Renal cortical epithelial cell (primary cell): ENCODE measurements at regions not wholly inside any gene's neighbourhood (a gene's known extent, or its start where the extent isn't known, plus 50 kb on each side); places are given as distances from the start of the nearest gene placed in this dataset.
A peak's percentile ranks its signal among the peaks of the same experiment; 100 is the strongest.
"Not testable (repeated sequence)": the region's sequence is repeated elsewhere in the genome, so short reads cannot be mapped to it uniquely, and the experiment has no call there.

Experiments used
- DNase-seq: peaks from one replicate; pipeline ENCODE4 v3.0.0-alpha.2; 2011; ENCODE audit warnings: low read depth

DNA sequence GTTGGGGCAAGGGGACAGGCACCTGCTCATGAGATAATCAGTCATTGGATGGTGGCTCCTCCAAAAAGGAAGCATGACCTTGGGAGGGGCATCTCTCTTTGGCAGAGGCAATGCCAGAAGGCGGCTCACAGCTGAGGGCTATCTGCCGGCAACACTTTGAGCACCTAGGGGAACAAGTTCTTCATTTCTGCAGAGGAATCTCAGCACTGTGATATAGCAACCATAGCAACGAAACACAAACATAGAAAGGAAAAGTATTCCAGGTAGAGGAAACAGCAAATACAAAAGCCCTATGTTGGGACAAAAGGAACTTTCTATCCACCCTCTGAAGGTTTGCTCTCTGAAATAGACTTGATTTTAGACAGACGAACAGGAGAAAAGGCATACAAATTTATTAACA, 89.1 kb upstream of the NEDD4L start:
- DNase-seq: no peak

DNA sequence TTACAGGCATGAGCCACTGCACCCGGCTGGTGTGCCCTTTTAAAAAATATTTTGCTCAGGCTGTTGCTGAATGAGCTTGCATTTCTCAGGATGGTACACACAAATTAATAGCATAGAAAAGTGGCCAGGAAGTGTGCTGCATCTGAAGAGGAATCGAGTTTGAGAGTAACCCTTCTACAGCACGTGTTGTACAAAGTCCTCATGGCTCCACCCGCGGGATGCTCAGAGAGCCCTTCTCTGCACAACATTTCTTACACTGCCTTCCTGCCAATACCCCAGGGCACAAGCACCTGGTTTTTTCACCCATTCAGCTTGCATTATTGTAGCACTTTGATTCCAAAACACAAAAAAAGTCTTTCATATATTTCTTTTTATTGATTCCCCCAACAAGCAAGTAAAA, 90.1 kb upstream of the NEDD4L start:
- DNase-seq: no peak

GRCh38 chr18:57951999-57952774, 91.8 kb upstream of the NEDD4L start:
- peak; percentile 57 for DNase-seq

- DNase-seq: no peak
Observed at GRCh38 chr18:57951117-57951796, 92.8 kb upstream of the NEDD4L start.

DNA sequence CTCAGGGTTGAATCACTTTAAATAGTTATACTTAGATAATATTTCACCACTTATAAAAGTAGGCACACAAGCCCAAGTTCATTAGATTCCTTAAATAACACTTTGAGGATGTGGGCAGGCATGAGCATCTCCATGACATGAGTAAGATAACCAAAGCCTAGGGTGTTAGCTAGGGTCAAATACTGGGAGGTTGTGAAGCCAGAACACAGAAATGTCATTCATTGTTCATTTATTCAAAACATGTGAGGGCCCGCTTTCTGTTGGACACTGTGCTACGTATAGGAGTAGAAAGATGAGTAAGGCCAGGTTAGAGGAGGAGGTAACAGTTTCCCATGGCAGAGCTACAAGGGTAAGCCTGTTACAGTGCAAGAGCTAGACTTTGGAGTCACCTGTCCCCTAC, 93.5 kb upstream of the NEDD4L start:
- no peak for DNase-seq

- not testable (repeated sequence) for DNase-seq
Observed at GRCh38 chr18:57949335-57949734, 94.7 kb upstream of the NEDD4L start.

DNA sequence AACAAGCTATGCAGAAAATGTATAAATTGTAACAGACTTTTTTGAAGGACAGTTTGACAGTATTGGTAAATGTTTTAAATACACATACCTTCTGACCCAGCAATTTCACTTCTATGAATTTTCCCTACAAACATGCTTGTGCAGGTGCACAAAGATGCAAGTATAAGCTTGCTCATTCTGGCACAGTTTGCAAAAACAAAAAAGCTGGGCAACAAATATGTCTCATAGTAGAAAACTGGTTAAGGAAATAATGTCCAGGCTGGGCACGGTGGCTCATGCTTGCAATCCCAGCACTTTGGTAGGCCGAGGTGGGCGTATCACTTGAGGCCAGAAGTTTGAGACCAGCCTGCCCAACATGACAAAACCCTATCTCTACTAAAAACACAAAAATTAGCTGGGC, 96.9 kb upstream of the NEDD4L start:
- no peak for DNase-seq

- peak; percentile 27 for DNase-seq
Observed at GRCh38 chr18:57943723-57944122, 100.3 kb upstream of the NEDD4L start.

- no peak for DNase-seq
Observed at GRCh38 chr18:57942493-57942892, 101.5 kb upstream of the NEDD4L start.

DNA sequence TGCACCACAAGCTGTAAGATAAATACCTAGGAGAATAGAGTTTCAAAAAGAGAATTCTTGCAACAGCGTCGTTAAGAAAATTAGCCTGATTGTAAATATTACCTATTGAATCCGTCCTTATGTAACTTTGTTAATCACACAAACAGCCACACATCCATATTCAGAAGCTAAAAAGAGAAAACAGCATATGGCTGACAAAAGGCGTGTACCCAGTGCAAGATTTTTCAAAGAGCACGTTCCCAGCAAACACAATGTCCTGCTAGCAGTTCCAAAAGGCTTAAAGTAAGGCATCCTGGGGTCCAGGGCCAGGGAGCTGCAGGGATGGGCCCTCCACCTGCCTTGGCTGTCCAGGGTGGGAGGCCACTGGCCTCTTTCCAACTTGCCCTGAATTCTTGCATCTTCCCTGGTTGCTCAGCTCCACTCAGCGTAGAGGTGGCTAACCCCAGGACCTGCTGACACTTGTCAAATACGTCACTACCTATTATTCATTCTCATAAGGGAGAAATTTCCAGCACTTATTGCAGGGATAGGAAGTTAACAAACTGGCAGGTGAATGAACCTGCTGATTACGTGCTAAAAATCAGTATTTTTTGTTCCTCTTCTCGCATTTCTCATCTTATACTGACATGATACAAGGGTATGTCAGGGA, 102.1 kb upstream of the NEDD4L start:
- no peak for DNase-seq

DNA sequence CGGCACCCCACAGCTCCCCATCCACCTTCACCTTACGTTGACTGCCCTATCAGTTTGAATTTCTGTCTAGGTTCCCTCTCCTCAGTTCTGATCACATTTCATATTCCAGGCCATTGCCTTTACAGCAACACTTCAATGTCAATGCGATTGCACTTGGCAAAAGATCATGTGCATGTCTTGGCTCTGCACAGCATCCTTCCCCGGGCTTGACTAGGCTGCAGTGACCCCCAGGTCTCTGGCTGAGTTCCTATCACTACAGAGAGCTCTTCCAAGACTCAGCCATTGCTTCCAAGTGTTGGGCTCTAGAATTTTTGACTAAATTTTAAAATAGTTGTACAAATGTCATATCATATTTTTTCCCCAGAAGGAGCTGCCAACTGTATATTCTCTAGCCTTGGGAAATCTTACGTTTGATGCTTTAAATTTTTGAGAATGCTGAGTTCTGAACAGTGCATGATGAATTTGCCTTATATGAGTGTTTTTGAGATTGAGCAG, 103.8 kb upstream of the NEDD4L start:
- no peak for DNase-seq

DNA sequence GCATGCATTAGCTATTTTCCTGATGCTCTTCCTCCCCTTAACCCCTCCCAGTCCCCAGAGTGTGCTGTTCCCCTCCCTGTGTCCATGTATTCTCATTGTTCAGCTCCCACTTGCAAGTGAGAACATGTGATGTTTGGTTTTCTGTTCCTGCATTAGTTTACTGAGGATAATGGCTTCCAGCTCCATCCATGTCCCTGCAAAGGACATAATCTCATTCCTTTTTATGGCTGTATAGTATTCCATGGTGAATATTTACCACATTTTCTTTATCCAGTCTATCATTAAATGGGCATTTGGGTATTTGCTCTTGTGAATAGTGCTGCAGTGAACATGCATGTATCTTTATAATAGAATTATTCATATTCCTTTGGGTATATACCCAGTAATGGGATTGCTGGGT, 109.7 kb upstream of the NEDD4L start:
- not testable (repeated sequence) for DNase-seq

- no peak for DNase-seq
Observed at GRCh38 chr18:57931038-57931437, 113.0 kb upstream of the NEDD4L start.

- no peak for DNase-seq
Observed at GRCh38 chr18:57930476-57930875, 113.5 kb upstream of the NEDD4L start.

DNA sequence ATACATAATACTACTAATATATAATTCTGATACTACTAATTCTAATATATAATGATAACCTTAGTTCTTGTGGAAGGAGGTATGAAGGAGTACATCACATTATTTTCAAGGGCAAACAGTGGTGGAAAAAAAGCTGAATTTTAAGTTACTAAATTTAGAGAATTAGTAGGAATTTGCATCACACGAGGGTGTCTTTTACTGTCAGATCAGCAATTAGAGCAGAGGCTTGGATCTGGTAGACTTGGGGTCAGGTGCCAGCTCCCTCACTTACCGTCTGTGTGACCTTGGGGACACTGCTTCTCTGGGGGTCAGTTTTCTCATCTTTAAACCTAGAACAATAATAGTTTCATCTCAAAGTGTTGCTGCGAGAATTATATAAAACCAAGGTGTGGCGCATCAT, 114.1 kb upstream of the NEDD4L start:
- no peak for DNase-seq

DNA sequence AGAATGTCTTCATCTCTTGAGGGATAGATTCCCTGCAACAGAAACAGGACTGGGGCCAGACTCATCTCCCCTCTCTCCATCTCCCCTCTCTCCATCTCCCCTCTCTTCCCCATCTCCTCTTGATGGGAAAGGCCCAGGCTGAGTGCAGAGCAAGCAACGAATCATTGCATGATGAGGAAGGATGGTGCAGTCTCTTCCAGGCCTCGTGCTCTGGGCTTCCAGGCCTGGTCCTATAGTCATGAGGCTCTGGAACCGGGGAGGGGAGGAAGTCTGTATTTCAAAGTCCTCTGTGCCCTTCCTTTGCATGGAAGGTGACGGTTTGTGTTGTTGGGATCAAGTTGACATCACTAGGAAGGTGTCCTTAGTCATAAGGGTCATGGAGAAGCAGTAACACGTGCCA, 115.6 kb upstream of the NEDD4L start:
- no peak for DNase-seq

DNA sequence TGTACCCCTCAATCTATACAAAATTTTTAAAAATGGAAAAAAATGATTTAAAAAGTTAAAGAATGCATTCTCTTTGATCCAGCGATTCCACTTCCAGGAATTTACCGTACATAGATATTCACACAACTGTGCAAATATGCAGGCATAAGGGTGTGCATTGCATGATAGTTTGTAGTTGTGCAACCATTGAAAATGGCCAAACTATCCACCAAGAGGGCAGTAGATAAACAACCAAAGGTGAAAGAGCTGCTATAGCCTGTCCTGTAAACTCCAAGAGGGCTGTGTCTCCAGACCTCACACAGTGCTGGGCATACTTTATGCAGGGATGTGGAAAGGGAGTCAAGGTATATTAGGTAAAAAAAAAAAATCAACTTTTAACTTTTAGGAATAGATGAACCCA, 116.5 kb upstream of the NEDD4L start:
- DNase-seq: no peak

DNA sequence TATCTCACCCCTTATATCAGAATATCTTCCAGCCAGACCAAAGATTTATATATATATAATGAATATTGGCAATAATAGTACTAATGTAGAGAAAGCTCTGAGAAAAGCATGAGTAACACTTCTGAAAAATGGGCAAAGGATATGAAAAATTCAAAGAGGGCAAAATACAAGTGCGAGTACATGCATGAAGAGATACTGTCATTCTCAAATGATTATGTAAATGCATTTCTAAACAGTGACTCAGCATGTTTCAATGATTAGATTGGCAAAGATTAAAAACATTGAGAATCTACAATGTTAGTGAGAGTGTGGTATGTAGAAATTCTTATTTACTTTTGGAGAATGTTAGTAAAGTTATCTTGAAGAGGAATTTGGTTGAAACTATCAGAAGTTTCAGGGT, 118.3 kb upstream of the NEDD4L start:
- peak; percentile 43 for DNase-seq

DNA sequence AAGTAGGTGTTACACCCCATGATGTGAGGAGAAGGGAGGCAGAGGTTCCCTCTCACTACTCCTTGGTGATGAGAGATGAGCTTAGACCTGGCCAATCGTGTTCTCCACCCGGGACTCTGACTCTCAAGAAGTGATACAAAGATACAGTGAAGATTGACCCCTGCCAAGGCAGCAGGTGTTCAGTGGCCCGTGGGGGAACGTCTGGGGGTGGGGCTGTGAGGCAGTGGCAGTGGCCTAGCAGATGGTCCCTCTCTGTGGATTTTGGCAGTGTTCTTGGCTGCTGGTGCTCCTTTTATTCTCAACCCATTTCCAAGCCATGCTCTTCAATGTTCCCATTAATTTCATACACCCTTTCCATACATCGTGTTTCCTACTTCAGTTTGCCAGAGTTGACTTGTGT, 120.4 kb upstream of the NEDD4L start:
- no peak for DNase-seq

DNA sequence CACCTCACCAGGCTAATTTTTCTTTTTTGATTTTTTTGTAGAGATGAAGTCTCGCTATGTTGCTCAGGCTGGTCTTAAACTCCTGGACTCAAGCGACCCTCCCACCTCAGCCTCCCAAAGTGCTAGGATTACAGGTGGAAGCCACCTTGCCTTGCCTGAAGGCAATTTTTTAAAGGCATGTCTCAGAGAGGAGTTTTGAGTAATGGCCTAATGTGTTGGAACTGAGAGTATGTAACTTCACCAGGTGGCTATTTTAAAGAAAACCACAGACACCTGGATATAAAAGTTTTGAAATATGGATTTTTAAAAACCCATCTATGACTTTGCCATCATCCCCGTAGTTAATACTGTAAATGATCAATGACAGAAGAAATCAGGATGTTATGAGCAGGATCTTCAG, 119.8 kb upstream of the ATP8B1 start:
- DNase-seq: no peak

GRCh38 chr18:57921708-57922107, 118.6 kb upstream of the ATP8B1 start:
- peak; percentile 51 for DNase-seq

DNA sequence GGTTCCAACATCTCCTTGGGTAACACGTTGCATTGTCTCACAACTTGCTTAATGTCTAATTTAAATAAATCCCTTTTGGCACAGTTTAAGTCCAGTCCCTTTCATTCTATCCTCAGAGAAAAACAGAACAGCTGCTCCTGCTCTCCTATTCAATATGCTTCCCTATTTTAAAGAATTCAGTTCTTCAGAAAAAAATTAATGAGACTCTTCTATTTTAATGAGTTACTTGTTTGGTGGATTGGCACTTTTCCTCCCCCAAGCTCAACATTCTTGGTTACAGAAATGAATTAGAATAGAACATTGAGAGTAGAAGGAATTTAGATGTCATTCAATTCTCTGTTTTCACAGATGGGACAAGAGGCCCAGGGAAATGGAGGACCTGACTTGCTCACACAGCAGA, 116.9 kb upstream of the ATP8B1 start:
- no peak for DNase-seq

DNA sequence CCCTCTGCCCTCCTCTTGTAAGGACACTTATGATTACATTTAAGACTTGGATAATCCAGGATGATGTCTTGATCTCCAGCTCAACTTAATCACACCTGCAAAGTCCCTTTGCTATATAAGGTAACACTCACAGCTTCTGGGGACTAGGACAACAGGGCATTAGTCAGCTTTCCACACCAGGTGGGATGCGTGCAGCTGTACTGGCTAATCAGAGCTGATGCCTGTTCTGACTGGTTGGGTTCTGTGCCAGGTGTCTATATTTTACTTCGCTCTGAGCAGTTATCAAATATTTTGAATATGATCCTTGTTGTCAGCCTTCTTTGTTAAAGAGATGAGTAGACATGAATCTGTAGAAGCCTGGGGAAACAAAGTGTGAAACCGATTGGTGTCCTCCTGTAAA, 115.5 kb upstream of the ATP8B1 start:
- DNase-seq: no peak
